SU-DHL-6 (cell line): ENCODE measurements at regions not wholly inside any gene's neighbourhood (a gene's known extent, or its start where the extent isn't known, plus 50 kb on each side); places are given as distances from the start of the nearest gene placed in this dataset.

Experiments
- CTCF ChIP-seq: fragments of 200-600 bp; sonication (generic); IDR thresholded peaks from one replicate; pipeline ENCODE4 v1.5.1; 2017; ENCODE audit warnings: antibody characterized with exemption, mild to moderate bottlenecking, low read length, moderate library complexity; ENCODE audit not compliant: insufficient read depth, poor library complexity, severe bottlenecking
- EZH2phosphoT487 ChIP-seq: fragments of 200-600 bp; sonication (generic), shearing (Covaris generic); conservative IDR thresholded peaks from 2 replicates; pipeline ENCODE4 v1.6.1; 2018; ENCODE audit warnings: mild to moderate bottlenecking, antibody characterized with exemption, low read length, moderate library complexity, mixed read lengths

- TF ChIP-seq CTCF = no peak
- no peak for TF ChIP-seq EZH2phosphoT487
These were observed 91.4 kb upstream of the FHL2 start for GRCh38 chr2:105490204-105490603.
